ENCODE measurements at regions not wholly inside any gene's neighbourhood (a gene's known extent, or its start where the extent isn't known, plus 50 kb on each side); places are given as distances from the start of the nearest gene placed in this dataset.
A peak's percentile ranks its signal among the peaks of the same experiment; 100 is the strongest.
"Not testable (repeated sequence)": the region's sequence is repeated elsewhere in the genome, so short reads cannot be mapped to it uniquely, and the experiment has no call there.

- no peak for DNase-seq (ENCODE audit: low read depth)
Measured at GRCh38 chr14:84885061-84885460, 644.9 kb upstream of the FLRT2 start.

GRCh38 chr14:84891404-84891803 is 638.5 kb upstream of the FLRT2 start:
- no peak for DNase-seq (ENCODE audit: low read depth)

- DNase-seq (ENCODE audit: low read depth): no peak
Measured at GRCh38 chr14:84894254-84894653, 635.7 kb upstream of the FLRT2 start.

- no peak for DNase-seq (ENCODE audit: low read depth)
Measured at GRCh38 chr14:84922370-84922769, 607.6 kb upstream of the FLRT2 start.

- no peak for DNase-seq (ENCODE audit: low read depth)
Measured at GRCh38 chr14:84926656-84927055, 603.3 kb upstream of the FLRT2 start.

- no peak for DNase-seq (ENCODE audit: low read depth)
Measured at GRCh38 chr14:84927096-84927827, 602.7 kb upstream of the FLRT2 start.

- no peak for DNase-seq (ENCODE audit: low read depth)
Measured at GRCh38 chr14:84929086-84929485, 600.9 kb upstream of the FLRT2 start.

- no peak for DNase-seq (ENCODE audit: low read depth)
Measured at GRCh38 chr14:84929834-84930233, 600.1 kb upstream of the FLRT2 start.

- no peak for DNase-seq (ENCODE audit: low read depth)
Measured at GRCh38 chr14:84937016-84937415, 592.9 kb upstream of the FLRT2 start.

- no peak for DNase-seq (ENCODE audit: low read depth)
Measured at GRCh38 chr14:84937449-84937848, 592.5 kb upstream of the FLRT2 start.

- not testable (repeated sequence) for DNase-seq (ENCODE audit: low read depth)
Measured at GRCh38 chr14:84944901-84945300, 585.0 kb upstream of the FLRT2 start.

GRCh38 chr14:84959851-84960520 is 570.0 kb upstream of the FLRT2 start:
- no peak for DNase-seq (ENCODE audit: low read depth)

GRCh38 chr14:84961637-84962036 is 568.3 kb upstream of the FLRT2 start:
- DNase-seq (ENCODE audit: low read depth): peak; percentile 5

GRCh38 chr14:84963518-84963917 is 566.4 kb upstream of the FLRT2 start:
- no peak for DNase-seq (ENCODE audit: low read depth)

GRCh38 chr14:84965279-84965678 is 564.7 kb upstream of the FLRT2 start:
- no peak for DNase-seq (ENCODE audit: low read depth)

GRCh38 chr14:84969501-84969900 is 560.4 kb upstream of the FLRT2 start:
- DNase-seq (ENCODE audit: low read depth): no peak

GRCh38 chr14:84975241-84975902 is 554.6 kb upstream of the FLRT2 start:
- DNase-seq (ENCODE audit: low read depth): no peak

- no peak for DNase-seq (ENCODE audit: low read depth)
Measured at GRCh38 chr14:84976805-84977204, 553.1 kb upstream of the FLRT2 start.

GRCh38 chr14:84987042-84987441 is 542.9 kb upstream of the FLRT2 start:
- DNase-seq (ENCODE audit: low read depth): no peak

- DNase-seq (ENCODE audit: low read depth): no peak
Measured at GRCh38 chr14:84988357-84988756, 541.6 kb upstream of the FLRT2 start.

GRCh38 chr14:84991021-84991420 is 538.9 kb upstream of the FLRT2 start:
- no peak for DNase-seq (ENCODE audit: low read depth)

- DNase-seq (ENCODE audit: low read depth): no peak
Measured at GRCh38 chr14:84998216-84998615, 531.7 kb upstream of the FLRT2 start.

GRCh38 chr14:85002846-85003245 is 527.1 kb upstream of the FLRT2 start:
- DNase-seq (ENCODE audit: low read depth): no peak

Measured in GM04503 (cell line).